Left lung (tissue), 4 donors: ENCODE measurements at regions not wholly inside any gene's neighbourhood (a gene's known extent, or its start where the extent isn't known, plus 50 kb on each side); places are given as distances from the start of the nearest gene placed in this dataset.

Experiments
- ATAC-seq: fragments of 200-7000 bp; cut with Tn5 transposase; one replicate; pipeline ENCODE4 v1.9.1; 2020; ENCODE audit warnings: moderate library complexity
- DNase-seq, 4 donors: peaks; one replicate each; pipeline ENCODE4 v3.0.0-alpha.2; 2013 to 2020
- H3K27ac ChIP-seq, 2 donors: fragments of 200-600 bp; sonication (generic) in 1 of 2; one replicate each; pipeline versions ENCODE4 v1.5.0 to v1.8.0; 2020 to 2021
- H3K27me3 ChIP-seq, 2 donors: fragments of 200-600 bp; sonication (generic) in 1 of 2; one replicate each; pipeline versions ENCODE4 v1.5.0 to v1.8.0; 2020 to 2021
- H3K36me3 ChIP-seq, 2 donors: fragments of 200-600 bp; sonication (generic) in 1 of 2; one replicate each; pipeline versions ENCODE4 v1.5.0 to v1.8.0; 2020 to 2021
- H3K4me1 ChIP-seq, 2 donors: fragments of 200-600 bp; one replicate each; pipeline ENCODE4 v1.8.0; 2021
- H3K4me3 ChIP-seq, 2 donors: fragments of 200-600 bp; sonication (generic) in 1 of 2; one replicate each; pipeline versions ENCODE4 v1.5.0 to v1.8.0; 2020 to 2021; ENCODE audit warnings: mild to moderate bottlenecking in 1 of 2
- H3K9me3 ChIP-seq, 2 donors: fragments of 200-600 bp; sonication (generic) in 1 of 2; one replicate each; pipeline versions ENCODE4 v1.5.0 to v1.8.0; 2020 to 2021
- CTCF ChIP-seq, 2 donors: fragments of 200-600 bp; sonication (generic) in 1 of 2; IDR thresholded peaks; one replicate each; pipeline versions ENCODE4 v1.5.0 to v1.8.0; 2021; ENCODE audit warnings: antibody characterized with exemption in 2 of 2
- intact Hi-C, 2 donors: fragments of 100-400 bp; cut with DNase I; formaldehyde crosslinking; loops; one replicate each; pipeline versions ENCODE4 v1.11.2 to v1.14.2; 2022
- donor health status: DM: no; HTN: yes; CAD: no.
- donor health status: DM: no; HTN: no; CAD: no.

DNA sequence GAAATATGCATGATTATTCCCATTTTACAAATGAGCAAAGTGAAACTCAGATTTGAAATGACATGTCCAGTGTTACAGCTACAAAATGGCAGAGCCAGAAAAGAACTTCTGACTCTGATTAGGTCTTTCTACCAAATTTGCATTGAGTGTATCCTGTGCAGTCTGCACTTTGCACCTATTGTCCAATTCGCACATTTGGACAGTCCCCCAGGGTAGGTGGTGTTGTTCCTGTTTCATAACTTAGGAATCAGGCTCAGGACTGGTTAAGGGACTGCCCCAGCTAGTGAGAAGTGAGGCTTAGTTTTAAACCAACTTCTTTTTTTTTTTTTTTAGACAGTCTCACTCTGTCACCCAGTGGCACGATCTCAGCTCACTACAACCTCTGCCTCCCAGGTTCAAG is 137.9 kb upstream of the NALF2 start:
- no peak for TF ChIP-seq CTCF (IDR thresholded peaks at IDR 0.05)
- H3K27me3 ChIP-seq: peaks cover 0 to 3% of the 10 kb centered on the region in 2 donors
- H3K4me1 ChIP-seq: no peaks in the 10 kb centered on the region
- no peak for DNase-seq
- no peak overlapping the region for H3K4me3 ChIP-seq
- no peaks in the 10 kb centered on the region for H3K9me3 ChIP-seq
- H3K36me3 ChIP-seq: no peaks in the 10 kb centered on the region
- ATAC-seq: no peak
- intact Hi-C loops: no loop called here
- H3K27ac ChIP-seq: no peak overlapping the region

DNA sequence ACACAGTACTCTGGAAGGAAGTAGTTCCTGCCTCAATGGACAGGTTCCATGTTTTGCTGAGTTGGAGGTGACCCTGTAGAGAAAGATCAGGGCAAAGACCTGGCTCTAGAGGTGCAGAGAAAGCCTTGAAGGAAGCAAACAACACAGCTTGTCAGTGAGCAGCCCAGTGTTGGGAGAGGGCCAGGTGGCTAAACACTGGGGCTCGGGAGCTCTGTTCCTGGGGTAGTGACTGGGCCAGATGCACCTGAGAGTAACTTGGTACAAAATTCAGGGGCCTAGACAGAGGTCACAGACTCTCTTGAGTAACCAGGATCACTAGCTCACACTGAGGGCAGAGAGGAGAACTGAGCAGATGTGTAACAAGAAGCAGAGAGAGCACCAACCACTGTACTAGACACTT is 138.4 kb upstream of the NALF2 start:
- Histone ChIP-seq H3K27ac (no peak overlapping the region), H3K9me3 (no peaks in the 10 kb centered on the region), H3K27me3 (peaks cover 0 to 3% of the 10 kb centered on the region in 2 donors), H3K4me1 (no peaks in the 10 kb centered on the region), H3K4me3 (no peak overlapping the region), H3K36me3 (no peaks in the 10 kb centered on the region)
- no peak for ATAC-seq
- TF ChIP-seq CTCF (IDR thresholded peaks at IDR 0.05): no peak
- intact Hi-C loops: no loop called here
- DNase-seq: no peak

GRCh38 chrX:69365349-69365748 is 138.8 kb upstream of the NALF2 start:
- no peak overlapping the region for H3K4me3 ChIP-seq
- peaks cover 0 to 3% of the 10 kb centered on the region in 2 donors for H3K27me3 ChIP-seq
- no peaks in the 10 kb centered on the region for H3K36me3 ChIP-seq
- ATAC-seq (no peak), DNase-seq (no peak)
- intact Hi-C loops: no loop called here
- no peaks in the 10 kb centered on the region for H3K9me3 ChIP-seq
- no peak overlapping the region for H3K27ac ChIP-seq
- no peaks in the 10 kb centered on the region for H3K4me1 ChIP-seq
- TF ChIP-seq CTCF (IDR thresholded peaks at IDR 0.05): no peak

GRCh38 chrX:69362856-69363255 is 141.3 kb upstream of the NALF2 start:
- H3K4me3 ChIP-seq: no peak overlapping the region
- no peaks in the 10 kb centered on the region for H3K9me3 ChIP-seq
- no peaks in the 10 kb centered on the region for H3K27me3 ChIP-seq
- intact Hi-C loops: no loop called here
- peak; percentile 35 for ATAC-seq
- DNase-seq: peak in 2 of 4 donors; percentile 30 to 61
- no peaks in the 10 kb centered on the region for H3K36me3 ChIP-seq
- no peaks in the 10 kb centered on the region for H3K4me1 ChIP-seq
- no peak for TF ChIP-seq CTCF (IDR thresholded peaks at IDR 0.05)
- no peak overlapping the region for H3K27ac ChIP-seq

DNA sequence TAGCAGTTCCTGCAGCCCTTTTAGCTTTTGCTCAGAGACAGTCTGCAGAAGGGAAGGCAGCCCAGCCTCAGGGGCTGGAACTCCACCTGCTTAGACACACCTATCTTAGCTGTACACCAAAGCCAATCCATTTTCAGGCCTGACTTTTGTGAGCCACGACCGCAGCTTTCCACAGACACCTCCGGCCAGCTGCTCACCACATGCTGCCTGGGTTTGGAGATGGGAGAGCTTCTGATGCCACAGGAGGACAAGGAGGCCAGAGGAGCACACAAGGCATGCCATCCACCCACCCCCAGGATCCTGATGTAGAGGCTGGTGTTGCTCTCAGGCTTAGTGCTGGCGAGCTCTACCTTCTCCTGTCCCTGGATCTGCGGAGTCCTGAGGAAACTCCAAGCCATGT is 141.8 kb upstream of the NALF2 start:
- Histone ChIP-seq H3K27ac (no peak overlapping the region), H3K36me3 (no peaks in the 10 kb centered on the region), H3K4me3 (no peak overlapping the region), H3K4me1 (no peaks in the 10 kb centered on the region), H3K9me3 (no peaks in the 10 kb centered on the region), H3K27me3 (no peaks in the 10 kb centered on the region)
- ATAC-seq (no peak), DNase-seq (no peak)
- intact Hi-C loops: no loop called here
- TF ChIP-seq CTCF (IDR thresholded peaks at IDR 0.05): no peak
